Medulla oblongata (tissue), 1 donor: ENCODE measurements at regions not wholly inside any gene's neighbourhood (a gene's known extent, or its start where the extent isn't known, plus 50 kb on each side); places are given as distances from the start of the nearest gene placed in this dataset.

Experiments used
- DNase-seq: peaks from one replicate; pipeline ENCODE4 v3.0.0-alpha.2; 2015; ENCODE audit errors: extremely low spot score

DNA sequence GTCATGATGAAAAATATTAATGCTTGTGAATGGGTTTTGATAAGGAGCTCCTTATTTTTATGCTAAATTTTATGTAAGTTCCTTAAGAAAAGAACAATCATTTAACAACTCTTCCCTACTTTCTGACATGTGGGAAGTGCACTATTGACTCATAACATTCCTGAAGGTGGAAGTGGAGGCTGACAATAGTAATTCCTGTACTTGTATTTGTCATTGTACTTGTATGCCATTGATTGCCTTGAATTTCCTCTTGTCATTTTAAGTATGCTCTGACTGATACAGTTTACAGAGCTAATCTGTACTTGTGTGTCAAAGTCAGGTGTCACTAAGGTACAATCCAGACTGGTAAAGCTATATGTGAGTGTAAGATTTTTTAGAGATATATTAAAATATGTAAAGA is 440.0 kb downstream of the SLC16A7 start:
- no peak for DNase-seq

DNA sequence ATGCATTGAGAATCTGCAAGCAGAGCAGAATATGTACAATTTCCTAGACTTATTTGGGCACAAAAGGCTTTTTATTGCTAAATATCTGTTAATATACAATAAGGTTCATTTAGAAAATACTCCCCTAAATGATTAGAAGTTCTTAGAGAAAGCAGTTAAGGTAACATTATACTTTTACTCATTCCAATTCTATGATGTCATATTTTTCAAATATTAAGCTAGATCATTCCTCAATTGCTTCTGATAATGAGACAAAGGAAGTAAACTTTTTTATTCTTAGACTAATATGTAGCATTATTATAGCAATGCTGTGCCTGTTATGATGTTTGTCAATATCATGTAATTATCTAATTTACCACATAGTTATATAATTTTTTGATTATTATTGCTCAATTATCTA is 447.0 kb downstream of the SLC16A7 start:
- DNase-seq, result no peak

DNA sequence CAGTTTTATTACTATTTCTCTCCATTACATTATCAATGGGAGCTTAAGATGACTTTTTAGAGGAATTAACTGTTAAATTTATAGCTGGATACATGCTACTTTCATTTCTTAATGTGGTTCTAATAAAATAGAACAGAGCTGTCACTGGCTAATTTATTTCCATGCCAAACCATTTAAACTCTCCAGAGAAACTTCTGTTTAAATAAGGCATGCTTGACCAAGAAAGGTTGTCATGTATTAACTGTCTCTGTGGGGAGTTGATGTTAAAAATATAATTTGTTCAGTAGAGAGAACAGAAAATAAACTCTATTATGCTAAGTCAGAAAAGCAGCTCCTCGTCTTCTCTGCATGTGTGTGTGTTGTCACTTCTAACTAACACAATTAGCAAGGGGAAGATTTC is 447.4 kb downstream of the SLC16A7 start:
- no peak for DNase-seq

DNA sequence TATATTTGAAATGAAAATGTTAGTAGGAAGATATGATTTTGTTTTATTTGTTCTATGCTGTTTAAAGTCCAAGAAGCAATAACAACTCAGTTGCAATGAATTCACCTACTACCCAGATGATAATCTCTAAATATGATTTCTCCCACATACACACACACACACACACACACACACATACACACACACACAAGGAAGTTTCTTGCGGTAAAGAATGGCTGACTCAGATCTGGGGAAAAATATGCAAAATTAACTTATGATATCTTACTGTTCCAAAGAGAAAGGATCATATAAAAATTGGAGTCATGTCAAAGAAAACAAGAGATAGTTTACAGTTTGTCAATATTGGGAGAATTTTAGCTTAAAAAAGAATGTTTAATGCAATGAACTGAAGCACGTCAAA is 456.7 kb downstream of the SLC16A7 start:
- DNase-seq, result no peak

DNA sequence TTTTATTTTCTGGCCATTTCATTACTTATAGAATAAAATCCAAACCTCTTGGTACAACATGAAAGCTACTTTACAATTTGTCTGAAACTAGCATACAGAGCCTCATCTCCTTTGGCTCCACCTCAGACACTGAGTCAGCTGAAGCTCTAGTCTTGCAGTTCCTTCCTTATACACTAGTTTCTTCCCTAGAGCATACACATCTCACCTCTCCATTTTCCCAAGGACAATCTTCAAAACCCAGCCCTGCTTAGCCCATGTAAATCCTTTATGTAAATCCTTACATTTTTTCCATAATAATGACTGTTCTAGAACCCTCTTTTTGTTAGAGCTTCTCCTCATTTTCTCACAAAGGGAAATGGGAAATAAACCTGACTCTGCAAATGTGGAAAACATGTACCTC is 463.4 kb downstream of the SLC16A7 start:
- no peak for DNase-seq

DNA sequence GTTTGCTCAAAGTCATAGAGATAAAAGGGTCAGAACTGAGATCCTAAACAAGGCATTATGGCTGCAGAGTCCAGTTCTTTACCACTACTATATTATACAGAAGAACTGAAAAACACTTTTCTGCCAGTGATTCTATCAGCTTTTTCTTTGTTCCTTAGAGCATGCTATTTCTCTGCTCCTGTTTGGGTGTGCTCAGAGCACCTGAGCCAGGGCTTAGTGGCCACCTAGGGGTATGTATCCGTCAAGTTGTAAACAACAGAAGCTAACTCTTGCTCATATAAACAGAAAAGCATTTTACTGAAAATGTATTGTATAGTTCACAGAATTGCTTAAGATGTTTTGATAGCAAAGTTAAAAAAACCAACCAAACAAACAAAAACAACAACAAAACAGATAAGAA is 470.8 kb downstream of the SLC16A7 start:
- no peak for DNase-seq

DNA sequence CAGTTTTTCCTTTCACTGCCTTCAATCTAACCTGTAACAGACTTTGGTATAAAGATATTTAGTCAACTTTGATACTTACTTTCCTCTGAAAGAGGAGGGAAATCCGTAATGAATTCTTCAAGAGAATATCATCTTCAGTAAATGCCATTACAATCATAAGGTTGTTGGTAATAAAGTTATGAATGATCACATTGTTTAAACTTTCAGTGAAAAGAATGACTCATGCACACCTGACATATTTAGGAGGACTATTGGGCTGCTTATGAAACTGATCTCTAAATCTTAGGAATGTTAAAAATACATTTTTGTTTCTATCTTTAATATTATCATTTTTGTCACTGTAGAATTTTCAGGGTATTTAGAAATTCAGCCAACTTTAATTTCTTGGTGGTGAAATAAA is 474.7 kb downstream of the SLC16A7 start:
- no peak for DNase-seq

DNA sequence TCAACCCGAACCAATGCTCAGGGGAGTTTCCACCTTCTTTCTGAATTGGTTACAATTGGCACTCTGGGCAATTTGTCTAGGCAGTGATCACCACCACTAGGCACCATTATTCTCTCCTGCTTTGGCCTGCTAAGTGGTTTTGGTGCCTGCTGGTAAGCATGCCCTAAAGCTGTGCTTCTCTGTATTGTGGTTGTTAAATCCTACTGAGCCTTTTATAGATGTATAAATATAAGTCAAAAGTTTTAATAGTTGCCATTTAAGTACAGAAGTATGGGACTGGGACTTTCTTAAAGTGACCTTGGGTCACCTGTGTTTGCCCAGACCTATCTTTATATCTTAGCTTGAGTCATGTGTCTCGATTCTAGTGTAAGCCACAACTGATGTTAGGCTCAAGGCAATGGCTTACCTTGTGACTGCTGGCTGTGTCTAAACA is 475.9 kb downstream of the SLC16A7 start:
- no peak for DNase-seq

DNA sequence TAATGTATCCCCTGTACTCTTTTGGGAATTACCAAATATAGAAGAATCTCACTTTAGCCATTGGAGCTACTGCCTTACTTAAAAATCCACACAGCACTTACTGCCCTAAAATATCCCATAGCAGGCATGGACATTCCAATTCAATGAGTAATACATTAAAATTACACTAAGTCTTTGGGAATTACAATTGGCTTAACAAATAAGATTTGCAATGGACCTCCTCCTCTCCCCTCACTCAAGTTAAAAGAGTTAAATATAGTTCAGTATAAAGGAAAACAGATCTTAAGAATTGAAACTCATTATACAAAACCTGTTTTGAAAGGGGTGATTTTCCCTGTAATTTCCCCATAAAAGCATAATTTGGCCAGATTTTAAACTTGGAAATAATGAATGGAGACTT is 477.1 kb downstream of the SLC16A7 start:
- DNase-seq, result no peak

DNA sequence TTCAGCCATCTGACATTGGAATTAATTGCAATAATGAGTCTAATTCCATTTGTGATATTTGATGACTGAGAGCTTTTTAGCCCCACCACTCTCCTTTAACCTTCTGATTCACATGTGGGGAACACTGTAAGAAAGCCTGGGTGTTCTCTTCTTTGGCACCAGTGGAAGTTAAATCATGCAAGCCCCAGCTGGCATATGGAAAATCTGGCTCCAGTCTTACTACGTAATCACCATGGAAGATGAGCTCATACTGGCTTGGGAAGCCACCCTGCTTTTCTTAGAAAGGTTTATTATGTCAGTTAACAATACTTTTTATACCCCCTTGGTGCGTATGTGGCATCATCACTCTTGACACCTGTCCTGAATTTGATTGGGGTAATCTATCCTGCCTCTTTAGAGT is 479.3 kb downstream of the SLC16A7 start:
- DNase-seq, result no peak

DNA sequence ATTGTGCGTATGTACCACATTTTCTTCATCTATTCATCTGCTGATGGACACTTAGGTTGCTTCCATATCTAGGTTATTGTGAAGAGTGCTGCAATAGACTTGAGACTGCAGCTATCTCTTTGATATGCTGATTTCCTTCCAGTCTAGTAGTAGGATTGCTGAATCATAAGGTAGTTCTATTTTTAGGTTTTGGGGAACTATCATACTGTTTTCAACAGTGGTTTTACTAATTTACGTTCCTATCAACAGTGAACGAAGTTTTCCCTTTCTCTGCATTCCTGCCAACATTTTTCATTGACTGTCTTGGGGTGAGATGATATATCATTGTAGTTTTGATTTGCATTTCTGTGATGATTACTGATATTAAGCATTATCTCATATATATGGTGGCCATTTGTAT is 482.2 kb downstream of the SLC16A7 start:
- DNase-seq, result no peak

DNA sequence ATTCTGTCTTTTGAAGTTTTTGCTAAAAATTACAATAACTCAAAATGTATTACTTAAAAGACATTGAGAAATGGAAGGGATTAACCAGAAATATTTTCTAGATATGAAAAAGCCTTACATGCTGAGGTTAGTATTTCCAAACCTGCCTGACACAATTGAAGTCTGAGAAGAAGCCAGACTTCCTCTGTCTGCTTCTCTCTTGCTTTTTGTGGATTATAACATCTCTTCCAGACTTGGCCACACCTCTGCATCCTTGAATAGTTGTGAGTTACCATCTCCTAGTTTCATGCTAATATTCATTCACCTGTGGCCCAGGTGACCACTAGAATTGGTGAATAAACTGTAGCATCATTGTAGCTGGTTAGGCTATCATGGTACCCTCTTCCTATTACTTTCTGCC is 497.6 kb downstream of the SLC16A7 start:
- no peak for DNase-seq

DNA sequence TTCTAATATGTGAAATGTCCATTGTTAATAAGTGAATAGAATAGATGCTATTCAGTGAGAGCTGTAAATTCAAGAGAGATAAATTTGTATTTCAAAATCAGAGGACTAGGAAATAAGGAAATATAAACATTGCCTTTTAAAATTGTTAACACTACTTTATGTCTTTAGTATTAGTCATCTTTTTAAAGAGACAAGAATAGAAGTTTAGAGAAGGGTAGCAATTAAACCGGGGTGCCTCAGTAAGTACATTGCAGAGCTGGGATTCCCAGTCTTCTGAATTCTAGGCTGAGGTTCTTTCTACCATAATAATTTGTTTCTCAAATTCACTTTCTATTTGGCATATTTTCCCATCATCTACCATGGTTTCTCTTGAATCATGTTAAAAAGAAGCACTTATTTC is 498.6 kb downstream of the SLC16A7 start:
- no peak for DNase-seq

DNA sequence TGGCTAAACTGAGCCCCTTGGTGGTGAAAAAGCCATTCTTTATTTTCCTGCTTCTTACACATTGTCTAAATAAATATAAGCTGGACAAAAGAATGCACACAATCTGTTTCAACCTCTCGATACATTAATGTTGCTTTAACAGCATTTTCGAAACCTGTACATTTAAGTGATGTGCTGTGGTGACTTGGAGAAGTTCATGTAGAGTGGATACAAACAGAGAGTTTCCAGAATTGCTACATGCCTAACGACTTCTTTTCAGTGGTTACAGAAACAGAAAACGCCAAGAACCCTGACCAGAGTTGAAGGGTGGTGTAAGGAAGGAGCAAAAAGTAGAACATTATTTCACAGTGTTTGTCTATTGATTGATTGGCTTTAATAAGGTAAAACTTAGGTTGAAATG is 500.9 kb downstream of the SLC16A7 start:
- no peak for DNase-seq

DNA sequence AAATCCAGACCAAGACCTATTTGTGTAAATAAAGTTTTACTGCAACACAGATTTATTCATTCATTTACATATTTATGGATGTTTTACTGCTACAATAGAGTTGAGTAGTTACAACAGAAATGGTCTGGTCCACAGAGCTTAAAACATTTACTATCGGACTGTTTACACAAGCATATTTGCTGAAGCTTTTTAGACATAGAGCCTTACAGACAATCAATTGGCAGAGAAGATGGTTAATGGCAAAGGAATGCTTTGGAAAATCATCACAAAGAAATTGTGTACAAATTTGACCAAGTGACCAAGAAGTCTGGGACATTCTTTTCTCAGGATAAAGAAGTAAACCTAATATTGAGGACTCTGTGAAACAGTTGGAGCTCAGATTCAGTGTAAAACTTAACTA is 504.3 kb downstream of the SLC16A7 start:
- DNase-seq, result no peak

DNA sequence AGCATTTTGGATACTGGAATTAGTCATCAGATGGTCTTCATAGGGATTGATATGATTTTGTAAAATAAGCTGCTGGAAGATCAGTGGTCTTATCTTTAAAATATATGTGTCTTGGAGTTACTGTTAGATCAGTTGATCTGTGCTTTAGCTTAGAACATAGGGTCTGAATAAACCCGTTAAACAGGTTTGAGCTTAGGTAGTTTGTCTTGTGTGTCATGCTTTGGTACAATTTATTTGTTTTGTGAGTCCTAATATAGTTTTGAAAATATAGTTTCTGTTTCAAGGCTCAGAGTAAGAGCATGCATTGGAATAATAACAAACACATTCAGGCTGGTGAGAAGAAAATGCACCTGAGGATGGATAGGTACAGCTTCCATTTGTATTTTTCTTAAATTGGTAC is 505.0 kb downstream of the SLC16A7 start:
- DNase-seq, result no peak

DNA sequence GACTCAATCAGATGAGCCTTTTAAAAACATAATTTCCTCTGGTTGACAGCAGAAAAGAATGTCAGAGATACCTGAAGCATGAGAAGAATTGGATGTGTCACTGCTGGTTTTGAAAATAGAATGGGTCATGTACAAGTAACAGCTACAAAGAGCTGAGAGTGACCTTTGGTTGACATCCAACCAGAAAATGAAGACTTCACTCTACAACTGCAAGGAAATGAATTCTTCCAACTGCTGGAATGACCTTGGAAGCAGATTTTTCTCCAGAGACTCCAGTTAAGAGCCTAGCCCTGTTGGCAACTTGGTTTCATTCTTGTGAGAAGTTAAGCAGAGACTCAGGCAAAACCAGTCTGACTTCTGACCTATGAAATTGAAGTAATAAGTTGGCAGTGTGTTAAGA is 505.9 kb downstream of the SLC16A7 start:
- no peak for DNase-seq

DNA sequence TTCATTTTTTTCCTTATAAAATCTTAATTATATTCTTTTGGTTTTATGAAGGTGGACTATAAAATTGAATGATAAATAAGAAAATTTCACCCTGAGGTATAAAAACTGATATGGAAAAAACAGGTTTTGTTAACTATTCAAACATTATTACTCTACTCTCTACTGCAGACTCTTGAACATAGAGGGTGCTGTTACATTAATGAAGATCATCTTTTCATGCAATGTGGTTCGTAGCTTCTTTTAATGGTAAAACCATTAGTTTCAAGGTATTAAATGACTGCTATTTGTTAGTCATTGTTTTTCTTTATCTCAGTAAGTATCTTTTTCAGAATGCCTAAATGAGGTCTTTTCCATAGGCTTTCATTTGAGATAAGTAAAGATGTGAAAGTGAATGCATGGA is 510.4 kb downstream of the SLC16A7 start:
- no peak for DNase-seq

DNA sequence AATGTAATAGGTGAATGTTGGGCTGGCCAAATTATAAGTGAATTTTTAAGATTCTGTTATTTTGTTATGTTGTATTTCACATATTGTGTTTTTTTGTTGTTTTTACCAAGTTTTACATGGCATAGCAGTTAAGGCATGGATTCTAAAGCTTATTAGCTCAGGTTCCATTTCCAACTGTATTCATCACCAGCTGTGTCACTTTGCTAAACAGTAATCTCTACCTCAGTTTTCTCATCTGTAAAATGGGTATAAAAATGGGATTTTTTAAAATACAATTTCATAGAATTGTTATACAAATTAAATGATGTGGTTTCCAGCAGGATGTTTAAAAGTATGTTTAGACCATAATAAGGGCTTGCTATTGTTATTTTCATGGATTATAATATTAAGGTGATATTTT is 512.2 kb downstream of the SLC16A7 start:
- DNase-seq, result no peak

DNA sequence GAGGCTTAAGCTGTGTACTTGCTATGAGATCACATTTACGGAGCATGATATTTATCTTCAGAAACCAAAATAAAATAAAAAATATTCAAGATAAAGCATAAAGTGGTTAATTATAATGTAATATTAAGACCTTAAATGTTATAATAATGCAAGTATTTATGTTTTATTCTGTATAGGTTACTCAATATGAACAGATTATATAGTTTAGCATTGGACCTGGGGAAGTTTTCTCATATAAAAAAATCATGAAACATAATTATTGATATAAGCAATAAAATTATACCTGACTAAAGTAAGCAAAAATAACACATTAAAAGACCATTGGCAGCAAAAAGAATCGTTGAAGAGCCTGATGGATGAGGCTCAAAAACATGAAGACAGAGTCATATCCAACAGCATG is 516.2 kb downstream of the SLC16A7 start:
- DNase-seq, result no peak

DNA sequence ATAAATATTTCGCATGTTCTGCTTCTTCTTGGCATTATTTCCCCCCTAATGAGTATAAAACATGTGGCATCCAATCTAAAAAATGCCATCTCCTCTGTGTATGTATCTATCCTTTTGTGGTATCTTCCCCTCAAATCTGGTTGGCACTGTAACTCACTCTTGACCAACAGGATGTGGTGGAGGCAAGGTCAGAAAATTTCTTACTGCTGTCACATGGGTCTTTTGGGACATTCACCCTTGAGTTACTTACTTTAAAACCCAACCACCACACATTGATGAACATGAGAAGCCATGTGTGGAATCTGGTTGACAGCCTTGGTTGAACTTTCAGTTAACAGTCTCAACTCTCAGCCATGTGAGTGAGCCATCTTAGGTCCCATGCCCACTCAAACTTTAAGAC is 516.9 kb downstream of the SLC16A7 start:
- no peak for DNase-seq

DNA sequence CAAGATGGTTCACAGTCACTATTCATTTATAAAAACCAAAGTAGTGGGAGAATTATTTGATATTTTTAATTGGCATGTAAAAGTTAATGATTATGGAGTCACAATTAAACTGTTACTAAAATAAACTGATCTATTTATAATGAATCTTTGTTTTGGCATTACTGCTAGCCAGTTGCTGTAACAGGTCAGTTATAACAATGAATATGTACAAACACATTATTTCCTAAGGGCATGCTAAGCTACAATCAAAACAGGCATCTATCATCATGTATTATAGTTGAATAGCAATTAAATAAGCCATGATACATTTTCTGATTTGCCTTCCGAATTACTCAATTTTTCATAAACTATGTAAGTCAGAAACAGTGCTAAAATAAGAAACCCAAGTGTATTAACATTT is 518.3 kb downstream of the SLC16A7 start:
- no peak for DNase-seq

DNA sequence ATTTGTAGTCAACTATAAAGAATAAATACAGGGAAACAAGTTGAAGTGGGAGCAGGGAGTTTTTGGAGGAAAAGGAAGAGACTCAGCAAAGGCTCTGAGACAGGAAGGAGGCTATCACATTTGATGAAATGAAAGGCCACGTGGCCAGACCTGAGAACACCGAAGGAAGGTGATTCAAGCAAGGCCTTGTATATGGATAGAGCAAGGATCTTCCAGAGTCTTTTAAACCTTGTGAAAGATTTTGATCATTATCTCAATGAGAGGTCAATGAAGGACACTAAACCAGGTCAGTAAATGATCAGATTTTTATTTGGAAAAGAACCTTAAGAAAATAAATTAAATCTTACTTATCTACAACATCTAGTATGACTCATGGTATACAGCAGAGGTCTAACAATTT is 523.5 kb downstream of the SLC16A7 start:
- no peak for DNase-seq

DNA sequence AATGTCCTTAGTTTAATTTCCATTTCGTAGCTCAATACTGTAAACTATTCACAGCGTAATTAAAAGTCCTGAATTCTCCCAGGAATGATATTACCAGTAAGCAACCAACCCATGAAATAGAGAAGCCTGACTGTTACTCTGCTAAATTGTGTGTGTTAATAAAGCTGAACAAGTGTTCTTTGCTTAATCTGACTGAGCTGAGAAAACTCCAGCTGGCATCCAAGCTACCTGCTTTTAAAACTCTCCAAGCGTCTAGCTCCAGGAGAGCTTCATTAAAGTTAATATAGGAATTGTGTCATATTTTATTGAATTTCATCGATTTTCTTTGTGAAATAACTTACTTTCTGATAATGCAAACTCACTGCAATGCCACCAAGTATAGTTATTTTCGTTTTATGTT is 524.4 kb downstream of the SLC16A7 start:
- DNase-seq, result no peak

DNA sequence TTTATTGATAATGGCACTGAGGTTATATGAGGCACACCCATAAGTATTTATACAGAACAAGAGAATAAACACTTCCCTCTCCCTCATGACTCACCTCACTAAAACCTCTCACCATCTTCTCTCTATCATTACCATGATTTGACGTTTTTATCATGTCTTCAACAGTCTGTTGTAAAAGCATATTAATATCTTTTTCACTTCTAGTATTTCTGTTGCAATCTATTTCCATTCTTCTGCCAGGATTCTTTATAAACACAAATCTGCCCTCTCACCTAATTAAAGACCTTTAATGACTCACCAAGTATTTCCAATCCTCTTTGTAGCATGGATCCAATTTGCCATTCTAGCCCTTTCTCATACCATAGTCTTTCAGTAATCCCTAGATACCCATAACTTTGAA is 527.7 kb downstream of the SLC16A7 start:
- DNase-seq, result no peak
